T-cell (primary cell): ENCODE measurements at regions not wholly inside any gene's neighbourhood (a gene's known extent, or its start where the extent isn't known, plus 50 kb on each side); places are given as distances from the start of the nearest gene placed in this dataset.

Experiments used
- ATAC-seq, 4 experiments: fragments of 200-7000 bp in 3 of 4; fragments of 150-1000 bp in 1 of 4; cut with Tn5 transposase; replicated peaks in 1 of 4; 1 replicate in 3 of 4; 2 replicates in 1 of 4; pipeline ENCODE4 v1.10.0; 2021; ENCODE audit warnings: moderate library complexity in 3 of 4, mild to moderate bottlenecking in 2 of 4, moderate number of reproducible peaks in 1 of 4
- CTCF ChIA-PET, 2 donors: fragments of 300-600 bp; sonication (Branson Sonifier 250); formaldehyde crosslinking; loops; one replicate each; lab custom pipeline; 2022; ENCODE audit warnings: antibody characterized with exemption in 2 of 2; lab: Charles Lee
- POLR2A ChIA-PET, 2 donors: fragments of 300-600 bp; sonication (Branson Sonifier 250); formaldehyde crosslinking; loops; one replicate each; lab custom pipeline; 2022; ENCODE audit warnings: antibody characterized with exemption in 2 of 2; lab: Charles Lee
- DNase-seq, 35 experiments: peaks; one replicate each; pipeline versions ENCODE4 v3.0.0 to v3.0.0-alpha.2; 2013 to 2023
- H3K27ac ChIP-seq: one replicate; pipeline ENCODE4 v1.5.1; 2013; ENCODE audit warnings: low read length
- H3K27me3 ChIP-seq, 2 experiments: replicated peaks in 1 of 2; 1 replicate in 1 of 2; 2 replicates in 1 of 2; pipeline versions ENCODE4 v1.6.1 to v1.7.0; 2013; ENCODE audit warnings: low read length in 1 of 2, mixed read lengths in 1 of 2; ENCODE audit not compliant: control insufficient read depth in 2 of 2, insufficient read depth in 2 of 2; ENCODE audit errors: extremely low read depth in 1 of 2
- H3K36me3 ChIP-seq, 2 donors: 1 replicate in 1 of 2; 2 replicates in 1 of 2; pipeline versions ENCODE4 v1.6.1 to v1.7.0; 2013; ENCODE audit warnings: low read length in 1 of 2; ENCODE audit not compliant: control insufficient read depth in 2 of 2, insufficient read depth in 1 of 2; ENCODE audit errors: extremely low read depth in 1 of 2
- H3K4me1 ChIP-seq, 2 experiments: 1 replicate in 1 of 2; 2 replicates in 1 of 2; pipeline versions ENCODE4 v1.6.1 to v1.7.0; 2013; ENCODE audit warnings: low read length in 2 of 2, mixed read lengths in 1 of 2; ENCODE audit not compliant: insufficient read depth in 2 of 2, control insufficient read depth in 1 of 2; ENCODE audit errors: extremely low read depth in 1 of 2
- H3K4me3 ChIP-seq, 2 donors: 1 replicate in 1 of 2; 2 replicates in 1 of 2; pipeline versions ENCODE4 v1.5.1 to v1.7.0; 2013; ENCODE audit warnings: mild to moderate bottlenecking in 2 of 2, low read length in 1 of 2, moderate library complexity in 1 of 2; ENCODE audit not compliant: control insufficient read depth in 1 of 2; ENCODE audit errors: extremely low read depth in 1 of 2
- H3K9me3 ChIP-seq: 2 replicates; pipeline ENCODE4 v1.7.0; 2013
- H3K27ac Mint-ChIP-seq, 2 donors: one replicate each; pipeline ENCODE4 v1.8.0; 2020 to 2021; ENCODE audit warnings: mild to moderate bottlenecking in 2 of 2, mixed read lengths in 2 of 2
- H3K27me3 Mint-ChIP-seq, 2 donors: one replicate each; pipeline ENCODE4 v1.8.0; 2021 to 2022; ENCODE audit warnings: mixed read lengths in 2 of 2
- H3K36me3 Mint-ChIP-seq: one replicate; pipeline ENCODE4 v1.8.0; 2021; ENCODE audit warnings: mixed read lengths
- H3K4me1 Mint-ChIP-seq, 3 donors: one replicate each; pipeline ENCODE4 v1.8.0; 2020 to 2022; ENCODE audit warnings: mixed read lengths in 3 of 3, mild to moderate bottlenecking in 1 of 3
- H3K4me3 Mint-ChIP-seq, 3 donors: one replicate each; pipeline ENCODE4 v1.8.0; 2020 to 2022; ENCODE audit warnings: mild to moderate bottlenecking in 3 of 3, mixed read lengths in 3 of 3, moderate library complexity in 3 of 3
- H3K9me3 Mint-ChIP-seq, 3 donors: one replicate each; pipeline ENCODE4 v1.8.0; 2020 to 2022; ENCODE audit warnings: mixed read lengths in 3 of 3
- WGBS: methylation state at CpG from one replicate; pipeline ENCODE4 v1.1.5; 2013; ENCODE audit warnings: missing lambda C conversion rate; ENCODE audit not compliant: insufficient coverage; 5-methylcytosine and 5-hydroxymethylcytosine counted together

DNA sequence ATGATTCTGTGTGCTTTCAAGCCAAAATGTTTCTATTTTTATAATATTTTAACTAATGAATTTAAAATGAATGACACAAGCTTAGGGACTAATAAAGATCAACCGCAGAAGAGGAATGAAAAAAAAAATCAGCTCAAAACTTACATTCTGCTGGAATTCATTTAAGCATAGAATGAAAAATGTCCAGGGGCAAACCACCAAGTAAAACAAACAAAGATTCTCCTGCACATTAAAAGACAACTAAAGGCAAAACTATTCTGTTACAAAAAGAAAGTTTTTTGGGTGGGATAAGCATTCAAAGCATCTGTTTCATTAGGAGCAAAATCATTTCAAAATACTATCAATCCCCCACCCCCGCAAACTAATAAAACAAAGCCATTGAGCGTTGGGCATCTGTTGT lies 99.3 kb upstream of the SOX11 start:
- peaks cover 0 to 4% of the 10 kb centered on the region in 2 experiments for H3K27me3 ChIP-seq
- Mint-ChIP-seq H3K36me3 (no peaks in the 10 kb centered on the region), H3K27me3 (no peaks in the 10 kb centered on the region), H3K27ac (no peak overlapping the region), H3K4me3 (no peak overlapping the region), H3K9me3 (peaks cover 4 to 7% (median 7%) of the 10 kb centered on the region in 3 donors), H3K4me1 (no peaks in the 10 kb centered on the region)
- WGBS = 100% methylated on average over 2 of the region's 3 CpGs
- CTCF ChIA-PET = no interaction called here
- H3K4me3 ChIP-seq = no peak overlapping the region
- no peak overlapping the region for H3K27ac ChIP-seq
- H3K9me3 ChIP-seq = no peaks in the 10 kb centered on the region
- DNase-seq (no peak), ATAC-seq (no peak)
- POLR2A ChIA-PET = no interaction called here
- H3K36me3 ChIP-seq = no peaks in the 10 kb centered on the region
- H3K4me1 ChIP-seq = no peaks in the 10 kb centered on the region

DNA sequence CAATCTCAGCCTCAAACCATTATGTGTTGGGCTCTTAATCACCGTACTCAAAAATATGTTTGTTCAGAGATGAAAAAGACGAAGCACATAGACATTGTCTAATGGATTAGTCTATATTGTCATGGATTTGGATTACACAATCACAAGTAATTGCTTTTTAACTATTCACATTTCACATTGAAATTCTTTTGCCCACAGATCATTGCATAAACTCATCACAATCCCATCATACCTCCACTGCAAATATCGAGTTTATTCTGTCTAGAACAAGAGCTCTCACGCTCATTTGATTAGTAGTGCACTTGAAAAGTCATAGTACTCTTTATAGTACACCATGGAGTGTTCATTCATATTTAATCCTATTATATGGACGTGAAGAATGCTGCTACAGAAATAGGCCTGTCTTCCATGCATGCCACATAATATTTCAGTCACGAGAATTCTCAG lies 97.9 kb upstream of the SOX11 start:
- no peak for ATAC-seq
- peaks cover 4 to 7% (median 7%) of the 10 kb centered on the region in 3 donors for H3K9me3 Mint-ChIP-seq
- Histone ChIP-seq H3K36me3 (no peaks in the 10 kb centered on the region), H3K27me3 (peaks cover 0 to 4% of the 10 kb centered on the region in 2 experiments), H3K4me1 (no peaks in the 10 kb centered on the region), H3K27ac (no peak overlapping the region), H3K9me3 (no peaks in the 10 kb centered on the region), H3K4me3 (no peak overlapping the region)
- ChIA-PET CTCF (no interaction called here), POLR2A (no interaction called here)
- H3K27me3 Mint-ChIP-seq = no peaks in the 10 kb centered on the region
- no peaks in the 10 kb centered on the region for H3K36me3 Mint-ChIP-seq
- DNase-seq = no peak
- H3K4me3 Mint-ChIP-seq = no peak overlapping the region
- no peak overlapping the region for H3K27ac Mint-ChIP-seq
- no peaks in the 10 kb centered on the region for H3K4me1 Mint-ChIP-seq
- WGBS = no CpG with 5 or more reads among the region's 6 CpGs

DNA sequence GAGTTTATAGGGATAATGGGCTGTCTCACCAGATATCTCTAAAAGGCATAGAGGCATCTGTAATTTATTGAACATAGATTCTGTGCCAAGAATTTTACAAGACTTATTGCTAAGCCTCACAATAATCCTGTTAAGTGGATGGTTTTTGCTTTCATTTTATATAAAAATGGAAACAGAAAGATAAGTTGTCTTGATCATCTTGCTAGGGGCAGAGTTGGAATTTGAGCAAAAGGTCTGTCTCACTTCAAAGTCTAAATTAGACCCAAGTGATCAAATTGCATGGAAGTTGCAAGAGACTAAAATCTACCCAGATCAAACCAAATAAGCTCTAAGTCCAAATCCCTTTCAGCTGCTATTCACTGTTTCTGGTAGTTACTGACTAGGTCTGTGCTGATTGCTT lies 95.3 kb upstream of the SOX11 start:
- H3K4me1 ChIP-seq = no peaks in the 10 kb centered on the region
- no peaks in the 10 kb centered on the region for H3K27me3 Mint-ChIP-seq
- no peak overlapping the region for H3K4me3 Mint-ChIP-seq
- ChIA-PET POLR2A (no interaction called here), CTCF (no interaction called here)
- no peaks in the 10 kb centered on the region for H3K9me3 ChIP-seq
- no peak overlapping the region for H3K4me3 ChIP-seq
- no peaks in the 10 kb centered on the region for H3K4me1 Mint-ChIP-seq
- H3K27ac Mint-ChIP-seq = no peak overlapping the region
- H3K27ac ChIP-seq = no peak overlapping the region
- H3K27me3 ChIP-seq = no peaks in the 10 kb centered on the region
- DNase-seq = no peak
- H3K9me3 Mint-ChIP-seq = peaks cover 6 to 8% (median 7%) of the 10 kb centered on the region in 3 donors
- H3K36me3 Mint-ChIP-seq = no peaks in the 10 kb centered on the region
- no peaks in the 10 kb centered on the region for H3K36me3 ChIP-seq
- no peak for ATAC-seq

- no peak overlapping the region for H3K4me3 ChIP-seq
- ATAC-seq (no peak), DNase-seq (no peak)
- 77% methylated on average over 3 of the region's 4 CpGs for WGBS
- no peaks in the 10 kb centered on the region for H3K4me1 ChIP-seq
- H3K9me3 ChIP-seq = no peaks in the 10 kb centered on the region
- H3K4me3 Mint-ChIP-seq = no peak overlapping the region
- H3K27me3 Mint-ChIP-seq = no peaks in the 10 kb centered on the region
- no peak overlapping the region for H3K27ac Mint-ChIP-seq
- H3K36me3 Mint-ChIP-seq = no peaks in the 10 kb centered on the region
- H3K4me1 Mint-ChIP-seq = no peaks in the 10 kb centered on the region
- no peaks in the 10 kb centered on the region for H3K27me3 ChIP-seq
- CTCF ChIA-PET = no interaction called here
- POLR2A ChIA-PET = no interaction called here
- no peak overlapping the region for H3K27ac ChIP-seq
- H3K36me3 ChIP-seq = no peaks in the 10 kb centered on the region
- peaks cover 5 to 10% (median 9%) of the 10 kb centered on the region in 3 donors for H3K9me3 Mint-ChIP-seq
These were observed 94.0 kb upstream of the SOX11 start for GRCh38 chr2:5598156-5598555.

DNA sequence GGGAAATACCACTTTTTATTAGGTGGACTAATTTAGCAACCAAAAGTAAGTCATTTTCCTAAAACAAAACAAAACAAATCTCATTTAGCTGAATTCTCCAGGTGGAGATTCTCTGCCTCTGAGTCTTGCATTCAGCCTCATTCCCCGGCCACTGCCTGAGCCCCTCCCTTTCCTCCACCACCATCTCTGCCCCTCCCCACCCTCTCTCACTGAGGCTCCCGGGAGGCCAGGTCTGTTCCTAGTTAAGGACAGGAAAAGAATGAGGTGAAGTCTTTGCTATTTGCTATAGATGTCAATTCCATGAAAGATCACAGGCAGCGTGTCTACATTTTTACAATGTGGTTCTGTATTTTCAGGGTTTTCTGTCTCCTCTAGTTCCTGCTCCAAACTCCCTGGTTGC lies 83.0 kb upstream of the SOX11 start:
- ChIA-PET CTCF (no interaction called here), POLR2A (no interaction called here)
- Mint-ChIP-seq H3K27me3 (no peaks in the 10 kb centered on the region), H3K27ac (no peak overlapping the region), H3K4me1 (no peaks in the 10 kb centered on the region), H3K9me3 (peaks cover 3 to 12% (median 11%) of the 10 kb centered on the region in 3 donors), H3K4me3 (no peak overlapping the region), H3K36me3 (no peaks in the 10 kb centered on the region)
- H3K4me3 ChIP-seq = no peak overlapping the region
- no peak overlapping the region for H3K27ac ChIP-seq
- H3K27me3 ChIP-seq = no peaks in the 10 kb centered on the region
- no peak for DNase-seq
- 20% methylated on average over 1 of the region's 3 CpGs for WGBS
- ATAC-seq = no peak
- H3K9me3 ChIP-seq = no peaks in the 10 kb centered on the region
- no peaks in the 10 kb centered on the region for H3K4me1 ChIP-seq
- H3K36me3 ChIP-seq = no peaks in the 10 kb centered on the region

DNA sequence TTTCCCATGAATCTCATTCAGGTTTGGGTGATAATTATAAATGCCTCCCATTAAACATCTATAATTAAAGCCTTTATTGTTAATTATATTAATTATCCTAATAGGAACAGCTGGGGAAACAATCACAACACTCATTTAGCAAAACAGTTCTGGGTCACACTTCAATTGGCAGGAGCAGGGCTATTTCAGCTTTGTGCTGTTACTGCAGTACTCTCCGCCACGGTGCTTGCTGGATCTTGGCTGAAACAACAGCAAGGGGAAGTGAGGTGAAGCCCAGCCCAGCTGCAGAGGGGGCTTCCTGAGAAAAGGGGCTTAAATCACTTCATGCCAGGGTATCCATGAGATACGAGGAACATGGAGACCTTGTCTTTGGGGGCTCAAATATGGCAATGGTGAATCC lies 79.5 kb upstream of the SOX11 start:
- POLR2A ChIA-PET = no interaction called here
- ATAC-seq (no peak), DNase-seq (no peak)
- Histone ChIP-seq H3K9me3 (no peaks in the 10 kb centered on the region), H3K4me3 (no peak overlapping the region), H3K27me3 (no peaks in the 10 kb centered on the region), H3K4me1 (no peaks in the 10 kb centered on the region), H3K27ac (no peak overlapping the region), H3K36me3 (no peaks in the 10 kb centered on the region)
- Mint-ChIP-seq H3K4me1 (no peaks in the 10 kb centered on the region), H3K27ac (no peak overlapping the region), H3K4me3 (no peak overlapping the region), H3K36me3 (no peaks in the 10 kb centered on the region), H3K27me3 (no peaks in the 10 kb centered on the region), H3K9me3 (peaks cover 3 to 20% (median 11%) of the 10 kb centered on the region in 3 donors)
- WGBS = 68% methylated on average over 3 of the region's 3 CpGs
- CTCF ChIA-PET = no interaction called here

- no peaks in the 10 kb centered on the region for H3K36me3 Mint-ChIP-seq
- ChIA-PET POLR2A (no interaction called here), CTCF (no interaction called here)
- H3K4me1 Mint-ChIP-seq = no peaks in the 10 kb centered on the region
- peaks cover 3 to 28% (median 11%) of the 10 kb centered on the region in 3 donors for H3K9me3 Mint-ChIP-seq
- no peak overlapping the region for H3K27ac Mint-ChIP-seq
- no peak for DNase-seq
- Histone ChIP-seq H3K4me1 (no peaks in the 10 kb centered on the region), H3K27ac (no peak overlapping the region), H3K4me3 (no peak overlapping the region), H3K27me3 (no peaks in the 10 kb centered on the region), H3K9me3 (no peaks in the 10 kb centered on the region), H3K36me3 (no peaks in the 10 kb centered on the region)
- no peak for ATAC-seq
- H3K27me3 Mint-ChIP-seq = no peaks in the 10 kb centered on the region
- WGBS = 41% methylated on average over 3 of the region's 3 CpGs
- H3K4me3 Mint-ChIP-seq = no peak overlapping the region
These were observed 76.2 kb upstream of the SOX11 start for GRCh38 chr2:5616019-5616418.
